ENCODE measurements at regions not wholly inside any gene's neighbourhood (a gene's known extent, or its start where the extent isn't known, plus 50 kb on each side); places are given as distances from the start of the nearest gene placed in this dataset.

GRCh38 chr10:6944436-6944835 is 364.4 kb upstream of the PRKCQ start:
- no peak overlapping the region for H3K4me3 ChIP-seq (ENCODE audit: low read depth, low read length)
- TF ChIP-seq CTCF (conservative IDR thresholded peaks at IDR 0.05; ENCODE audit: low read depth, low read length): no peak
- no peak for DNase-seq (ENCODE audit: low read depth)

GRCh38 chr10:6938384-6938783 is 358.3 kb upstream of the PRKCQ start:
- H3K4me3 ChIP-seq (ENCODE audit: low read depth, low read length): no peak overlapping the region
- no peak for TF ChIP-seq CTCF (conservative IDR thresholded peaks at IDR 0.05; ENCODE audit: low read depth, low read length)
- no peak for DNase-seq (ENCODE audit: low read depth)

GRCh38 chr10:6936931-6937330 is 356.9 kb upstream of the PRKCQ start:
- TF ChIP-seq CTCF (conservative IDR thresholded peaks at IDR 0.05; ENCODE audit: low read depth, low read length): no peak
- no peak for DNase-seq (ENCODE audit: low read depth)
- no peak overlapping the region for H3K4me3 ChIP-seq (ENCODE audit: low read depth, low read length)

GRCh38 chr10:6929148-6929830 is 349.2 kb upstream of the PRKCQ start:
- no peak for DNase-seq (ENCODE audit: low read depth)
- no peak for TF ChIP-seq CTCF (conservative IDR thresholded peaks at IDR 0.05; ENCODE audit: low read depth, low read length)
- H3K4me3 ChIP-seq (ENCODE audit: low read depth, low read length): no peak overlapping the region

- no peak overlapping the region for H3K4me3 ChIP-seq (ENCODE audit: low read depth, low read length)
- DNase-seq (ENCODE audit: low read depth): no peak
- TF ChIP-seq CTCF (conservative IDR thresholded peaks at IDR 0.05; ENCODE audit: low read depth, low read length): no peak
Observed at GRCh38 chr10:6928586-6928985, 348.5 kb upstream of the PRKCQ start.

GRCh38 chr10:6926971-6927370 is 346.9 kb upstream of the PRKCQ start:
- no peak overlapping the region for H3K4me3 ChIP-seq (ENCODE audit: low read depth, low read length)
- DNase-seq (ENCODE audit: low read depth): no peak
- TF ChIP-seq CTCF (conservative IDR thresholded peaks at IDR 0.05; ENCODE audit: low read depth, low read length): no peak

- H3K4me3 ChIP-seq (ENCODE audit: low read depth, low read length): no peak overlapping the region
- no peak for DNase-seq (ENCODE audit: low read depth)
- no peak for TF ChIP-seq CTCF (conservative IDR thresholded peaks at IDR 0.05; ENCODE audit: low read depth, low read length)
Observed at GRCh38 chr10:6925146-6925545, 345.1 kb upstream of the PRKCQ start.
